Activated CD8-positive, alpha-beta memory T cell treated with anti-CD3 and anti-CD28 coated beads for 1 hour (primary cell): ENCODE measurements at regions not wholly inside any gene's neighbourhood (a gene's known extent, or its start where the extent isn't known, plus 50 kb on each side); places are given as distances from the start of the nearest gene placed in this dataset.

Experiments used
- DNase-seq, 2 donors: peaks; one replicate each; pipeline ENCODE4 v3.0.0-alpha.2; 2020; ENCODE audit warnings: low read depth in 1 of 2; ENCODE audit errors: extremely low read depth in 1 of 2

- no peak for DNase-seq
These were observed 63.0 kb downstream of the INSIG1 start for GRCh38 chr7:155360495-155361345.

GRCh38 chr7:155361346-155361680 is 63.6 kb downstream of the INSIG1 start:
- no peak for DNase-seq

GRCh38 chr7:155361947-155362346 is 64.3 kb downstream of the INSIG1 start:
- no peak for DNase-seq

GRCh38 chr7:155362380-155363145 is 64.9 kb downstream of the INSIG1 start:
- DNase-seq, result no peak

- DNase-seq, result no peak
These were observed 65.5 kb downstream of the INSIG1 start for GRCh38 chr7:155363146-155363539.

GRCh38 chr7:155363852-155364600 is 66.3 kb downstream of the INSIG1 start:
- no peak for DNase-seq

GRCh38 chr7:155365146-155365874 is 67.6 kb downstream of the INSIG1 start:
- no peak for DNase-seq

- DNase-seq, result no peak
These were observed 71.4 kb downstream of the INSIG1 start for GRCh38 chr7:155368894-155369600.

- no peak for DNase-seq
These were observed 72.1 kb downstream of the INSIG1 start for GRCh38 chr7:155369766-155370165.

GRCh38 chr7:155371331-155371883 is 73.7 kb downstream of the INSIG1 start:
- no peak for DNase-seq

GRCh38 chr7:155371884-155372781 is 74.5 kb downstream of the INSIG1 start:
- no peak for DNase-seq

- no peak for DNase-seq
These were observed 75.2 kb downstream of the INSIG1 start for GRCh38 chr7:155372782-155373358.

GRCh38 chr7:155373359-155374273 is 75.9 kb downstream of the INSIG1 start:
- DNase-seq, result no peak

GRCh38 chr7:155374276-155375252 is 76.9 kb downstream of the INSIG1 start:
- no peak for DNase-seq

GRCh38 chr7:155375337-155376277 is 77.9 kb downstream of the INSIG1 start:
- no peak for DNase-seq
